NCI-H2107 treated with DMSO at 0.1 percent for 48 hours (cell line): ENCODE measurements at regions not wholly inside any gene's neighbourhood (a gene's known extent, or its start where the extent isn't known, plus 50 kb on each side); places are given as distances from the start of the nearest gene placed in this dataset.
"Not testable (repeated sequence)": the region's sequence is repeated elsewhere in the genome, so short reads cannot be mapped to it uniquely, and the experiment has no call there.

Experiments used
- DNase-seq: peaks from one replicate; lab custom pipeline; 2025; ENCODE audit not compliant: unreplicated experiment; lab: John Stamatoyannopoulos, UW

- DNase-seq, result not testable (repeated sequence)
These were observed 953.9 kb downstream of the TMEM121 start for GRCh38 chr14:106480287-106480686.

DNA sequence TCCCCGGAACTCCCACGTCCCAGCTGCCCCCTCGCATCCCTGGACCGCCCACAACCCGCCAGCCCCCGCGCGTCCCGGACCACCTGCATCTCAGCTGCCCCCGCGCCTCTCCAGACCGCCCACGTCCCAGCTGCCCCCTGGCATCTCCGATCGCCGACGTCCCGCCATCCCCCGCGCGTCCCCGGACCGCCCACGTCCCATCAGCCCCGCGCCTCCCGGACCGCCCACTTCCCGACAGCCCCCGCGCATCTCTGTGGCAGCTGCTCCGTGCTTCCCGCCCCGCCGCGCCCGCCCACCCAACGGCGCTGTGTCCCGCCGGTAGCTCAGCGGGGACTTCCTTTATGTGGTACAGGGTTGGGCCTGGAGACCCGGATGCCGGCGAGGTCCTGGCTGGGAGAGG lies 955.8 kb downstream of the TMEM121 start:
- DNase-seq, result not testable (repeated sequence)

GRCh38 chr14:106487600-106487999 lies 961.2 kb downstream of the TMEM121 start:
- DNase-seq, result no peak

- DNase-seq, result no peak
These were observed 961.9 kb downstream of the TMEM121 start for GRCh38 chr14:106488291-106488690.

DNA sequence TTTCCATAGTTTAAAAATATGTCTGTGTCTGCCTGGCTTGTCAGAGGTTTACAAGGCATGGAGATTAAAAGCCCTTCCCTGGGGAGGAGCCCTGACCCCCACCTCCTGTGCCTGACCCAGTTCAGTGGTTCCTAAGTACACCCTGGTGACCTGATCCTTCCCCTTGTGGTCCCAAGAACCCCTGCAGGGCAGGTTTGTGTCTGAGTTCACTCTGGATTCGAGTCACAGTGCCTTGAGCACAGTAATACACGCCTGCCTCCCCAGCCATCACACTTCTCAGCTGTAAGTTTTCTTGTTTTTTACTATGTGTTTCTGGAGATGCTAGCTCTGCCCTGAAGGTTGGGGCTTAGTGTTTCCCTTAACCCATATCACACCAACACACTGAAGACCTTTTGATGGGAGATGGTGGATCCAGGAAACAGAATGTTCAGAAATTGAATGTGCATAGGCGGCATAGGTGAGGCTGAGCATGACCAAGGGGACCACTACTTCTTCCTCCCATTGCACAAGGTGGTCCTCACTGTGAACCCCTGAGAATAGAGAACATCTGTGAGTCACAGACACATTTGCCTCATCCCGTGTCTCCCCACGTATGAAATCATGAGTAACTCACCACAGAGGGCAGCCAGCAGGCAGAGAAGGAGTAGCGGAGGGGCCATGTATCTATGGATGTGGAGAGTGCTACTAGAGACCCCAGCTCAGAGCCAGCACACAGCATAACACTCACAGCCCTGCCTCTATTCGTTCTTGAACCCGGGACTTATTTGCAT lies 962.9 kb downstream of the TMEM121 start:
- no peak for DNase-seq

- no peak for DNase-seq
These were observed 964.1 kb downstream of the TMEM121 start for GRCh38 chr14:106490442-106490841.

DNA sequence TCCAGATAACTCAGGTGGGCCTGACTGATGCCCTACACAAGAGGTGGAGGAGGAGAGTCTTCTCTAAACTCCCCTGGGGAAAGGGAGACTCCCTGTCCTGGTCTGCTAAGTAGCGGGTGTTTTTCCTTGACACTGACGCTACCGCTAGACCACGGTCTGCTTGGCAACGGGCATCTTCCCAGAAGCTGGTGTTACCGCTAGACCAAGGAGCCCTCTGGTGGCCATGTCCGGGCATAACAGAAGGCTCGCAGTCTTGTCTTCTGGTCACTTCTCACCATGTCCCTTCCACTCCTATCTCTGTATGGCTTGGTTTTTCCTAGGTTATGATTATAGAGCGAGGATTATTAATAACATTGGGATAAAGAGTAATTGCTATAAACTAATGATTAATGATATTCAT lies 965.5 kb downstream of the TMEM121 start:
- no peak for DNase-seq

DNA sequence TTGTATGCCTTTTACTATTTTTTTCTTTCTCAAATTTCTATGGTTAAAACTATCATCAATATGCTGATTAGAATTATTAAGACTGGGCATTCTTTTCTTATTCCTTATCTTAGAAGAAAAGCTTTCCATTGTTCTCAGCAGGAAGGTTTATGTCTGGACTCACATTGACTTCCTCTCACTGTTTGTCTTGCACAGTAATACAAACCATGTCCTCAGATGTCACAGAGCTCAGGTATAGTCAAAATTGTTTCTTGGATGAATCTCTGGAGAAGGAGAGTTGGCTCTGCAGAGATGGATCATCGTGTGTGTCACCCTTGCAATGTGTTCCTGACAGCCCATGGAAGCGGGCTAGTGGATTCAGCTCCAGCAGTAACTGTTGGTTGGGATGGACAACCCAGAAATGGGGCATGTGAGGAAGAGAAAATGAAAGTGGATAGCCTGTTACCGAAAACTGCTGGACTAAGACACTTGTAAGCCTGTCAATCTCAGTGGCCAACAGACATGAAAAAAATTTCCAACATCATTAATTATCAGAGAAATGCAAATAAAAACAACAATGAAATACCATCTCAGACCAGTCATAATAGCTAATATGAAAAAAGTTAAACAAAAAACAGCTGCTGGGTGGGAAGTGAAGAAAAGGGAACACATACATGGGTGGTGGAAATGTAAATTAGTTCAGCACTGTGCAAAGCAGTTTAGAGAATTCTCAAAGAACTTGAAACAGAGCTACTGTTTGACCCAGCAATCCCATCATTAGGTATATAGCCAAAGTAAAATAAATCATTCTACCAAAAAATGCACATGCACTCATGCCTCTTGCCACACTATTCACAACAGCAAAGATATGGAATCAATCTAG lies 967.8 kb downstream of the TMEM121 start:
- DNase-seq, result no peak

GRCh38 chr14:106500571-106500970 lies 974.2 kb downstream of the TMEM121 start:
- no peak for DNase-seq

DNA sequence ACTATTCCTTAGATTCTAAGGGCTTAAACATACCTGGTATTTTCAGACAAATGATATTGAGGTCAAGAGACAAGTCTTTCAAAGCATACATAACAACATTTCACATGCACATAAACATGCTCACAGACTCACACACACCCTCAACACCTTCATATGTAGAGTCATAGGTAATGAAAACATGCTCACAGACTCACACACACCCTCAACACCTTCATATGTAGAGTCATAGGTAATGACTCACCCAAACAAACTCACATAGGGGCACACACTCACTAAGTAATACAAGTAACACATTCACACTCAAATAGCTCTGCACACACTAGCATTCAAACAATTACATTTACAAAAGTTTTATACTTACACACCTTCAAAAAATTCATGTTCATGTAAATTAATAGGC lies 975.5 kb downstream of the TMEM121 start:
- DNase-seq, result no peak

- DNase-seq, result no peak
These were observed 979.0 kb downstream of the TMEM121 start for GRCh38 chr14:106505366-106505765.

GRCh38 chr14:106506881-106507305 lies 980.5 kb downstream of the TMEM121 start:
- no peak for DNase-seq

GRCh38 chr14:106507354-106507753 lies 981.0 kb downstream of the TMEM121 start:
- DNase-seq, result no peak

DNA sequence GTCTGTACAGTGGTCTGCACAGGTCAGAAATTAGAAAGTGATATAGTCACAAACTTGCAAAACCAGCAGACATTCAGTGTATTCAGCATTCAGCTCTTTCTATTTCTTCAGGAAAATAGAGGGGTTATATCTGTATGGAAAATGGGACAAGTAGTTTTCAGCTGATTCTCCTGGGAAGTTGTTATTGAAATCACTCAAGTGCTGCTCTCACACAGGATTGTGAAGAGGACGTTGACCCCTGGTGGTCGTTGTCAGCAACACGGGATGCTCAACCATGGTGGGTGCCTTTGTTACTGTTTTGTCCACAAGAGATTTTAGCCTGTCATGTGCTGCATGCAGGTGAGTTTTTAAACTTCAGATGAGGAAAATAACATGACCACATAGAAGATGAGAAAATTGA lies 981.8 kb downstream of the TMEM121 start:
- DNase-seq, result no peak

- no peak for DNase-seq
These were observed 982.8 kb downstream of the TMEM121 start for GRCh38 chr14:106509176-106509575.

GRCh38 chr14:106509807-106510206 lies 983.4 kb downstream of the TMEM121 start:
- DNase-seq, result no peak

- DNase-seq, result no peak
These were observed 984.8 kb downstream of the TMEM121 start for GRCh38 chr14:106511006-106511799.

GRCh38 chr14:106511800-106512198 lies 985.4 kb downstream of the TMEM121 start:
- DNase-seq, result no peak

GRCh38 chr14:106513302-106513701 lies 986.9 kb downstream of the TMEM121 start:
- no peak for DNase-seq

GRCh38 chr14:106518054-106518943 lies 991.9 kb downstream of the TMEM121 start:
- DNase-seq, result no peak
